ENCODE measurements at regions not wholly inside any gene's neighbourhood (a gene's known extent, or its start where the extent isn't known, plus 50 kb on each side); places are given as distances from the start of the nearest gene placed in this dataset.

DNA sequence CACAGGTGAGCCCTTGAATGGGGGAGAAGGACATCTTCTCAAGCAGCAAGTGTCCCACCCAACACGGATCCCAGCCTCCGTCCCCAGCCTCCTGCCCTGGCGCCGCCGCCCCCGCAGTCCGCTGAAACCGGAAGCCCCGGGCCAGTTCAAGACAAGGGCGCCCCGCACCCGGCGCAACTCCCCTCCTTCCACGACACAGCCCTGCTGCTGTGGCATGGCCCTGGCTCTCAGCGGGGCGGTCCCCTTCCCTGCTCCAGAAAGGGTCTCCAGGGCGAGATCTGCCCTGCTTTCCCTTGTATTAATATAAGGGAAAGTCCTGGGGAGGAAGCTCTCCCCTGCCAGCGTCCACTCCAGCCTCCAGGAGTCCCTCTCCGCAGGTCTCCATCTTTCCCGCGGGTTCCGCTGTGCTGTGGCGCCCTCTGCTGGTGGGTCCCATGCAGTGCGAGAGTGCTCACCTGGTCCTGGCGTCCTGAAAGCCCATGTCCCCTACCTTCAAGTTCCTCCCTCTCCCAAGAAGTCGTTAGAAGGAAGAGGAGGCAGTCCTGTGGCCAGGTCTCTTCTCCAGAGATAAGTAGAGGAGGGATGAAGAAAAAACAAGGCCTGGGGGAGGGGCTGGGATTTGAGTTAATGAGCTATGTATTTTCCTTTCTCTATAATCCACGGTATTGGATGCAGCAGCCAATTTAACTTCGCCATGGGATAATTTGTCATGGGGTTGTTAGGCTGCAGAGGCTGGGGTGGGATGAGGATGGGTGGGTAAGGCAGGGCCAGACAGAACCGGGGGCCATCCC is 176.0 kb downstream of the SMAD2 start:
- H3K4me3 ChIP-seq: no peak overlapping the region
- no peak overlapping the region for H3K27ac ChIP-seq
- DNase-seq (ENCODE audit: low read depth in 1 of 2, low spot score in 1 of 2) (peak; percentile 26 to 39), FAIRE-seq (no peak), ATAC-seq (peak; percentile 44 to 85; a peak in 4 of 6 replicates)
- ChIA-PET CTCF (interaction anchor here (0.5 to 2.5 kb wide), 13 partner anchors 10 to 617 kb away, joined by 3 to 15 read pairs (median 5); no protein-coding TSS in a partner anchor), POLR2A (no interaction called here)
- H3K9me3 ChIP-seq: 0 out of 3 replicates have a peak, but pooled peaks cover 3% of the 10 kb centered on the region
- H3K4me2 ChIP-seq: peak overlapping the region; percentile 25; the same call in 2 of the 3 replicates
- 9% methylated on average over 4 of the region's 29 CpGs for WGBS (ENCODE audit: missing lambda C conversion rate)
- no peak for TF ChIP-seq NPAS2 (CRISPR knock-in tag; IDR thresholded peaks at IDR 0.05; ENCODE audit: borderline replicate concordance)
- TF ChIP-seq RAD21 (conservative IDR thresholded peaks at IDR 0.05 in 1 of 2, IDR thresholded peaks at IDR 0.05 in 1 of 2): peak; percentile 27 to 51; a peak in 3 of 5 replicates
- TF ChIP-seq SMC3 (IDR thresholded peaks at IDR 0.05): 0 out of 3 replicates have a peak, but pooled peaks have one; percentile 13
- TF ChIP-seq RCOR1 (IDR thresholded peaks at IDR 0.05; ENCODE audit: low read depth, low read length): no peak
- TF ChIP-seq, protein P1, sequence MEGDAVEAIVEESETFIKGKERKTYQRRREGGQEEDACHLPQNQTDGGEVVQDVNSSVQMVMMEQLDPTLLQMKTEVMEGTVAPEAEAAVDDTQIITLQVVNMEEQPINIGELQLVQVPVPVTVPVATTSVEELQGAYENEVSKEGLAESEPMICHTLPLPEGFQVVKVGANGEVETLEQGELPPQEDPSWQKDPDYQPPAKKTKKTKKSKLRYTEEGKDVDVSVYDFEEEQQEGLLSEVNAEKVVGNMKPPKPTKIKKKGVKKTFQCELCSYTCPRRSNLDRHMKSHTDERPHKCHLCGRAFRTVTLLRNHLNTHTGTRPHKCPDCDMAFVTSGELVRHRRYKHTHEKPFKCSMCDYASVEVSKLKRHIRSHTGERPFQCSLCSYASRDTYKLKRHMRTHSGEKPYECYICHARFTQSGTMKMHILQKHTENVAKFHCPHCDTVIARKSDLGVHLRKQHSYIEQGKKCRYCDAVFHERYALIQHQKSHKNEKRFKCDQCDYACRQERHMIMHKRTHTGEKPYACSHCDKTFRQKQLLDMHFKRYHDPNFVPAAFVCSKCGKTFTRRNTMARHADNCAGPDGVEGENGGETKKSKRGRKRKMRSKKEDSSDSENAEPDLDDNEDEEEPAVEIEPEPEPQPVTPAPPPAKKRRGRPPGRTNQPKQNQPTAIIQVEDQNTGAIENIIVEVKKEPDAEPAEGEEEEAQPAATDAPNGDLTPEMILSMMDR (IDR thresholded peaks at IDR 0.05): peak; percentile 44
- no peaks in the 10 kb centered on the region for H3K4me1 ChIP-seq

- ATAC-seq (no peak), FAIRE-seq (no peak), DNase-seq (ENCODE audit: low read depth in 1 of 2, low spot score in 1 of 2) (no peak)
- Histone ChIP-seq H3K9me3 (no peaks in the 10 kb centered on the region), H3K27ac (no peak overlapping the region), H3K4me2 (no peak overlapping the region), H3K4me3 (no peak overlapping the region), H3K4me1 (no peaks in the 10 kb centered on the region)
- CTCF ChIA-PET: interaction anchor here (2.1 to 2.3 kb wide), 2 partner anchors 9 to 538 kb away, joined by 6 to 15 read pairs; no protein-coding TSS in a partner anchor
- POLR2A ChIA-PET: no interaction called here
- WGBS (ENCODE audit: missing lambda C conversion rate): 75% methylated on average over 8 of the region's 10 CpGs
- TF ChIP-seq, protein P2, sequence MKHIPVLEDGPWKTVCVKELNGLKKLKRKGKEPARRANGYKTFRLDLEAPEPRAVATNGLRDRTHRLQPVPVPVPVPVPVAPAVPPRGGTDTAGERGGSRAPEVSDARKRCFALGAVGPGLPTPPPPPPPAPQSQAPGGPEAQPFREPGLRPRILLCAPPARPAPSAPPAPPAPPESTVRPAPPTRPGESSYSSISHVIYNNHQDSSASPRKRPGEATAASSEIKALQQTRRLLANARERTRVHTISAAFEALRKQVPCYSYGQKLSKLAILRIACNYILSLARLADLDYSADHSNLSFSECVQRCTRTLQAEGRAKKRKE (CRISPR knock-in tag; IDR thresholded peaks at IDR 0.05; ENCODE audit: low read depth): no peak
- no peak for TF ChIP-seq TP53 (CRISPR knock-in tag; IDR thresholded peaks at IDR 0.05)
- no peak for TF ChIP-seq ZFP36 (IDR thresholded peaks at IDR 0.05; ENCODE audit: borderline replicate concordance, partially characterized antibody)
- no peak for TF ChIP-seq POLR2AphosphoS2 (conservative IDR thresholded peaks at IDR 0.05; ENCODE audit: low read length)
- TF ChIP-seq RAD21 (conservative IDR thresholded peaks at IDR 0.05 in 1 of 2, IDR thresholded peaks at IDR 0.05 in 1 of 2): no peak
- no peak for TF ChIP-seq NPAS2 (CRISPR knock-in tag; IDR thresholded peaks at IDR 0.05; ENCODE audit: borderline replicate concordance)
- no peak for TF ChIP-seq EHF (CRISPR knock-in tag; IDR thresholded peaks at IDR 0.05)
- no peak for TF ChIP-seq TFCP2L1 (CRISPR knock-in tag; IDR thresholded peaks at IDR 0.05)
- TF ChIP-seq E2F6 (IDR thresholded peaks at IDR 0.05; ENCODE audit: borderline replicate concordance, low read depth): no peak
- TF ChIP-seq, protein P3, sequence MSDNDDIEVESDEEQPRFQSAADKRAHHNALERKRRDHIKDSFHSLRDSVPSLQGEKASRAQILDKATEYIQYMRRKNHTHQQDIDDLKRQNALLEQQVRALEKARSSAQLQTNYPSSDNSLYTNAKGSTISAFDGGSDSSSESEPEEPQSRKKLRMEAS (IDR thresholded peaks at IDR 0.05): no peak
- TF ChIP-seq HES2 (IDR thresholded peaks at IDR 0.05): no peak
- TF ChIP-seq CBX8 (IDR thresholded peaks at IDR 0.05): no peak
- TF ChIP-seq, protein P4, sequence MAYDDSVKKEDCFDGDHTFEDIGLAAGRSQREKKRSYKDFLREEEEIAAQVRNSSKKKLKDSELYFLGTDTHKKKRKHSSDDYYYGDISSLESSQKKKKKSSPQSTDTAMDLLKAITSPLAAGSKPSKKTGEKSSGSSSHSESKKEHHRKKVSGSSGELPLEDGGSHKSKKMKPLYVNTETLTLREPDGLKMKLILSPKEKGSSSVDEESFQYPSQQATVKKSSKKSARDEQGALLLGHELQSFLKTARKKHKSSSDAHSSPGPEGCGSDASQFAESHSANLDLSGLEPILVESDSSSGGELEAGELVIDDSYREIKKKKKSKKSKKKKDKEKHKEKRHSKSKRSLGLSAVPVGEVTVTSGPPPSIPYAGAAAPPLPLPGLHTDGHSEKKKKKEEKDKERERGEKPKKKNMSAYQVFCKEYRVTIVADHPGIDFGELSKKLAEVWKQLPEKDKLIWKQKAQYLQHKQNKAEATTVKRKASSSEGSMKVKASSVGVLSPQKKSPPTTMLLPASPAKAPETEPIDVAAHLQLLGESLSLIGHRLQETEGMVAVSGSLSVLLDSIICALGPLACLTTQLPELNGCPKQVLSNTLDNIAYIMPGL (CRISPR knock-in tag; IDR thresholded peaks at IDR 0.05; ENCODE audit: borderline replicate concordance): no peak
- TF ChIP-seq ESRRA (IDR thresholded peaks at IDR 0.05; ENCODE audit: borderline replicate concordance, low read length): no peak
- no peak for TF ChIP-seq ELK1 (IDR thresholded peaks at IDR 0.05; ENCODE audit: low read depth, low read length)
Measured at GRCh38 chr18:47752796-47753645, 177.4 kb downstream of the SMAD2 start.

Data from A549 (cell line).